Adrenal gland (tissue), 9 donors: ENCODE measurements at regions not wholly inside any gene's neighbourhood (a gene's known extent, or its start where the extent isn't known, plus 50 kb on each side); places are given as distances from the start of the nearest gene placed in this dataset.
A peak's percentile ranks its signal among the peaks of the same experiment; 100 is the strongest.

ENCODE experiments used
- DNase-seq, 7 donors: peaks; one replicate each; pipeline ENCODE4 v3.0.0-alpha.2; 2019 to 2020
- H3K27ac ChIP-seq, 5 donors: fragments of 200-600 bp; sonication (generic) in 4 of 5; 1 replicate in 3 of 5; 2 replicates in 2 of 5; pipeline versions ENCODE4 v1.5.1 to v1.8.0; 2016 to 2020; ENCODE audit warnings: mild to moderate bottlenecking in 1 of 5
- H3K27me3 ChIP-seq: fragments of 200-600 bp; 2 replicates; pipeline ENCODE4 v1.8.0; 2021
- H3K36me3 ChIP-seq, 2 donors: fragments of 200-600 bp; replicated peaks in 1 of 2; 1 replicate in 1 of 2; 2 replicates in 1 of 2; pipeline versions ENCODE4 v1.5.1 to v1.8.0; 2018 to 2022
- H3K4me1 ChIP-seq, 2 donors: fragments of 200-600 bp; replicated peaks in 1 of 2; 1 replicate in 1 of 2; 2 replicates in 1 of 2; pipeline versions ENCODE4 v1.5.1 to v1.8.0; 2018 to 2021
- H3K4me3 ChIP-seq, 4 donors: fragments of 200-600 bp; sonication (generic) in 3 of 4; one replicate each; pipeline ENCODE4 v1.5.1; 2016 to 2018
- H3K9me3 ChIP-seq, 3 donors: fragments of 200-600 bp; sonication (generic) in 1 of 3; replicated peaks in 1 of 3; 1 replicate in 2 of 3; 2 replicates in 1 of 3; pipeline versions ENCODE4 v1.5.1 to v1.8.0; 2016 to 2021
- POLR2A ChIP-seq, 2 donors: fragments of 450-650 bp; IDR thresholded peaks; one replicate each; pipeline ENCODE4 v1.6.1; 2017; ENCODE audit warnings: antibody characterized with exemption in 2 of 2, mild to moderate bottlenecking in 2 of 2, moderate library complexity in 1 of 2
- whole genome bisulfite sequencing, 4 donors: extraction: QIAGEN DNeasy Blood & Tissue Kit in 2 of 4; methylation state at CpG; one replicate each; pipeline versions ENCODE4 v1.1.5 to v1.1.7; 2013 to 2017; 5-methylcytosine and 5-hydroxymethylcytosine counted together
- intact Hi-C, 2 donors: fragments of 100-400 bp; cut with DNase I; formaldehyde crosslinking; loops; one replicate each; pipeline versions ENCODE4 v1.14.1 to v1.15.0; 2022 to 2023
- TF ChIP-seq, protein P1 (sequence below), 6 experiments: fragments of 450-650 bp in 4 of 6; fragments of 200-600 bp in 2 of 6; sonication (generic) in 1 of 6; IDR thresholded peaks; 1 replicate in 5 of 6; 2 replicates in 1 of 6; pipeline versions ENCODE4 v1.5.1 to v1.8.0; 2016 to 2021; ENCODE audit warnings: antibody characterized with exemption in 6 of 6, mild to moderate bottlenecking in 2 of 6, moderate library complexity in 1 of 6
- donor health status: healthy with polysubstance abuse.
- donor health status: Bipolar disorder and iron deficiency.
- donor health status: DM: yes; HTN: yes; CAD: no.
- donor health status: DM: no; HTN: no; CAD: no.
- donor health status: DM: no; HTN: no; CAD: no.

DNA sequence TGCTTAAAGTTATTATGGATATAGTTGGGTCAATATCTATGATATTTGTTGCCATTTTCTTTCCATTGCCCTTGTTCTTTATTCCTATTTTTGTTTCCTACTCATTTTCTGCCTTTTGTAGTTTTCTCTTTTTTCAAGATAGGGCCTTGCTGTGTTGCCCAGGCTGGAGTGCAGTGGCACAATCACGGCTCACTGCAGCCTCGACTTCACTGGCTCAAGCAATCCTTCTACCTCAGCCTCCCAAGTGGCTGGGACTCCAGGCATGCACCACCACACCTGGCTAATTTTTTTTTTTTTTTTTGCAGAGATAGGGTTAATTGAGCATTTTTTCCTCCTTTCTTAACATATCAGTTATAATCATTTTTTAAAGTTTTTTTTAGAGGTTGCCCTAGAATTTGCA lies 92.7 kb downstream of the TOMM20 start:
- 85 to 98% (median 95%) methylated on average over 2 of the region's 2 CpGs for WGBS, 4 donors
- Histone ChIP-seq H3K36me3 (no peaks in the 10 kb centered on the region), H3K4me1 (no peaks in the 10 kb centered on the region), H3K27ac (no peak overlapping the region), H3K9me3 (no peaks in the 10 kb centered on the region), H3K4me3 (no peak overlapping the region), H3K27me3 (no peaks in the 10 kb centered on the region)
- peak in 1 of 7 donors; percentile 33 for DNase-seq
- TF ChIP-seq POLR2A (IDR thresholded peaks at IDR 0.05), result no peak
- TF ChIP-seq, protein P1, sequence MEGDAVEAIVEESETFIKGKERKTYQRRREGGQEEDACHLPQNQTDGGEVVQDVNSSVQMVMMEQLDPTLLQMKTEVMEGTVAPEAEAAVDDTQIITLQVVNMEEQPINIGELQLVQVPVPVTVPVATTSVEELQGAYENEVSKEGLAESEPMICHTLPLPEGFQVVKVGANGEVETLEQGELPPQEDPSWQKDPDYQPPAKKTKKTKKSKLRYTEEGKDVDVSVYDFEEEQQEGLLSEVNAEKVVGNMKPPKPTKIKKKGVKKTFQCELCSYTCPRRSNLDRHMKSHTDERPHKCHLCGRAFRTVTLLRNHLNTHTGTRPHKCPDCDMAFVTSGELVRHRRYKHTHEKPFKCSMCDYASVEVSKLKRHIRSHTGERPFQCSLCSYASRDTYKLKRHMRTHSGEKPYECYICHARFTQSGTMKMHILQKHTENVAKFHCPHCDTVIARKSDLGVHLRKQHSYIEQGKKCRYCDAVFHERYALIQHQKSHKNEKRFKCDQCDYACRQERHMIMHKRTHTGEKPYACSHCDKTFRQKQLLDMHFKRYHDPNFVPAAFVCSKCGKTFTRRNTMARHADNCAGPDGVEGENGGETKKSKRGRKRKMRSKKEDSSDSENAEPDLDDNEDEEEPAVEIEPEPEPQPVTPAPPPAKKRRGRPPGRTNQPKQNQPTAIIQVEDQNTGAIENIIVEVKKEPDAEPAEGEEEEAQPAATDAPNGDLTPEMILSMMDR (IDR thresholded peaks at IDR 0.05), result no peak
- intact Hi-C loops, result no loop called here

DNA sequence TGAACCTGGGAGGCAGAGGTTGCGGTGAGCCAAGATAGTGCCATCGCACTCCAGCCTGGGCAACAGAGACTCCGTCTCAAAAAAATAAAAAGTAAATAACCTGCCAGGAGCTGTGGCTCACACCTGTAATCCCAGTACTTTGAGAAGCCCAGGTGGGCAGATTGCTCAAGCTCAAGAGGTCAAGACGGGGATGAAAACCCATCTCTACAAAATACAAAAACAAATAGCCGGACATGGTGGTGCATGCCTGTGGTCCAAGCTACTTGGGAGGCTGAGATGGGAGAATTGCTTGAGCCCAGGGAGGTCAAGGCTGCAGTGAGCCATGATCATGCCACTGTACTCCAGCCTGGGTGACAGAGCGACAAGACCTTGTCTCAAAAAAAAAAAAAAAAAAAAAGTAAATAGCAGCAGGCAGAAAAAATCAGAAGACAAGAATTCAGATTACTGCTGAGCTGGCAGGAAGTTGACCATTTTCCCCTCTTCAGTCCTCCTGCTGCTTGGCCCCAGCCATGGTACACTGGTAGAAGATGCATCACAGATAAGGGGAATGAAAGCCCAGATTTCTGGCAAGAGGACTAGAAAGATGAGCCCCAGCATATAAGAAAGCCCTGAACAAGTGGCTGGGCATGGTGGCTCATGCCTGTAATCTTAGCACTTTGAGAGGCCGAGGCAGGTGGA lies 97.6 kb downstream of the TOMM20 start:
- Histone ChIP-seq H3K9me3 (no peaks in the 10 kb centered on the region), H3K27ac (no peak overlapping the region), H3K4me3 (no peak overlapping the region), H3K27me3 (no peaks in the 10 kb centered on the region), H3K36me3 (no peaks in the 10 kb centered on the region), H3K4me1 (no peaks in the 10 kb centered on the region)
- DNase-seq, result peak in 2 of 7 donors; percentile 5 to 28
- TF ChIP-seq POLR2A (IDR thresholded peaks at IDR 0.05), result no peak
- TF ChIP-seq, protein P1 (IDR thresholded peaks at IDR 0.05), result no peak
- 78 to 96% (median 88%) methylated on average over 7 of the region's 7 CpGs for WGBS, 4 donors
- intact Hi-C loops, result no loop called here

DNA sequence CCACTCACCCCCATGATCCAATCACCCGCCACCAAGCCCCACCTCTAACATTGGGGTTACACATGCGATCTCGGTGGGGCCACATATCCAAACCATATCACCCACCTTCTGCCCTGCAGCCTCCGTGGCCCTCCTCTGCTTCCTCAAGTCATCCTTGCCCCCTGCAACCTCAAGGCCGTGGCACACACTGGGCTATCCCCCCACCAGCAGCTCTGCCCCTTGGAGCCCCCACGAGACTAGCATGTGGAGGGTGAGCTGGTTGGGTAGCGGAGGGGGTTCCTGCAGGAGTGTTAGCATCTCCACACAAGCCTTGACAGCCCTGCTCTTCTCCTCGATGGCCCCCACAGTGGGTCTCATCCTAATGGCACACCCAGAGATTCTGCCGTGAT lies 100.8 kb downstream of the TOMM20 start:
- no peaks in the 10 kb centered on the region for H3K9me3 ChIP-seq
- intact Hi-C loops, result no loop called here
- H3K36me3 ChIP-seq, result no peaks in the 10 kb centered on the region
- peaks cover under 1 to 10% of the 10 kb centered on the region in 2 donors for H3K4me1 ChIP-seq
- DNase-seq, result peak in 1 of 7 donors; percentile 2
- TF ChIP-seq POLR2A (IDR thresholded peaks at IDR 0.05), result no peak
- TF ChIP-seq, protein P1 (IDR thresholded peaks at IDR 0.05), result no peak
- H3K27ac ChIP-seq, result no peak overlapping the region
- H3K27me3 ChIP-seq, result no peaks in the 10 kb centered on the region
- no peak overlapping the region for H3K4me3 ChIP-seq
- 90 to 97% (median 94%) methylated on average over 9 of the region's 9 CpGs for WGBS, 4 donors

DNA sequence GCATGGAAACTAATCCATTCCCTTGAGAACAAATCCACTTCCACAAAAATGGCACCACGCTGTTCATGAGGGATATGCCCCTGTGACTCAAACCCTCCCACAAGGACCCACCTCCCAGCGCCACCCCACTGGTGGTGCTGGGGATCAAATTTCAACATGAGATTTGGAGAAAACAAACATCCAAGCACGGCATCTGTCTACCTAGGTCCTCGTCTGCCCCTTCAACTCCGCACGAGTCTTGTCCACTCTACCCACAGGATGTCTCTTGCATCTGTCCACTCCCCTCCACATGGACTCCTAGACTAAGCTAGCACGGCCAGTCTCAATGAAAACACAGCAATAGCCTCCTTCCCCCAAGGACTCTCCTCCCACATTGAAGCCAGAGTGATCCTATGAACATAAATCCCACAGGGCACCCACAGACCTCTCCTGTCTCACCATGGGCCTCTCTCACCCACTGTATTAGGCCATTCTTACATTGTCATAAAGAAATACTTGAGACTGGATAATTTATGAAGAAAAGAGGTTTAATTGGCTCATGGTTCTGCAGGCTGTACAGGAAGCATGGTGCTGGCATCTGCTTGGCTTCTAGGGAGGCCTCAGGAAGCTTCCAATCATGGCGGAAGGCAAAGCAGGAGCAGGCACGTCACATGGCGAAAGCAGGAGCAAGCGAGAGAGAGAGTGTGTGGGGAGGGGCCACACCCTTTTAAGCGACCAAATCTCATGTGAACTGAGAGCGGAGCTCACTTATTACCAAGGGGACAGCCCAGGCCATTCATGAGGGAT lies 101.4 kb downstream of the TOMM20 start:
- H3K27ac ChIP-seq, result no peak overlapping the region
- H3K9me3 ChIP-seq, result no peaks in the 10 kb centered on the region
- H3K27me3 ChIP-seq, result no peaks in the 10 kb centered on the region
- intact Hi-C loops, result no loop called here
- H3K36me3 ChIP-seq, result no peaks in the 10 kb centered on the region
- no peak overlapping the region for H3K4me3 ChIP-seq
- peak in 2 of 7 donors; percentile 5 to 38 for DNase-seq
- peaks cover 6 to 16% of the 10 kb centered on the region in 2 donors for H3K4me1 ChIP-seq
- no peak for TF ChIP-seq POLR2A (IDR thresholded peaks at IDR 0.05)
- TF ChIP-seq, protein P1 (IDR thresholded peaks at IDR 0.05), result no peak
- WGBS, 4 donors, result 93 to 98% (median 97%) methylated on average over 13 of the region's 13 CpGs
